Suprapubic skin (tissue), 4 donors: ENCODE measurements at regions not wholly inside any gene's neighbourhood (a gene's known extent, or its start where the extent isn't known, plus 50 kb on each side); places are given as distances from the start of the nearest gene placed in this dataset.

Source experiments
- EP300 ChIP-seq: sonication (generic); formaldehyde crosslinking; IDR thresholded peaks from one replicate; pipeline ENCODE4 v1.6.1; 2017; ENCODE audit warnings: antibody characterized with exemption
- POLR2A ChIP-seq, 2 donors: fragments of 450-650 bp; IDR thresholded peaks; one replicate each; pipeline ENCODE4 v1.6.1; 2017; ENCODE audit warnings: antibody characterized with exemption in 2 of 2, mild to moderate bottlenecking in 2 of 2, moderate library complexity in 2 of 2
- POLR2AphosphoS5 ChIP-seq, 3 donors: sonication (generic); formaldehyde crosslinking; IDR thresholded peaks; one replicate each; pipeline ENCODE4 v1.6.1; 2017; ENCODE audit warnings: antibody characterized with exemption in 3 of 3
- TF ChIP-seq, protein P1 (sequence below), 2 donors: fragments of 200-600 bp in 1 of 2; fragments of 450-650 bp in 1 of 2; sonication (generic) in 1 of 2; IDR thresholded peaks; one replicate each; pipeline ENCODE4 v1.5.1; 2016 to 2019; ENCODE audit warnings: antibody characterized with exemption in 2 of 2, mild to moderate bottlenecking in 1 of 2, moderate library complexity in 1 of 2

- TF ChIP-seq, protein P1, sequence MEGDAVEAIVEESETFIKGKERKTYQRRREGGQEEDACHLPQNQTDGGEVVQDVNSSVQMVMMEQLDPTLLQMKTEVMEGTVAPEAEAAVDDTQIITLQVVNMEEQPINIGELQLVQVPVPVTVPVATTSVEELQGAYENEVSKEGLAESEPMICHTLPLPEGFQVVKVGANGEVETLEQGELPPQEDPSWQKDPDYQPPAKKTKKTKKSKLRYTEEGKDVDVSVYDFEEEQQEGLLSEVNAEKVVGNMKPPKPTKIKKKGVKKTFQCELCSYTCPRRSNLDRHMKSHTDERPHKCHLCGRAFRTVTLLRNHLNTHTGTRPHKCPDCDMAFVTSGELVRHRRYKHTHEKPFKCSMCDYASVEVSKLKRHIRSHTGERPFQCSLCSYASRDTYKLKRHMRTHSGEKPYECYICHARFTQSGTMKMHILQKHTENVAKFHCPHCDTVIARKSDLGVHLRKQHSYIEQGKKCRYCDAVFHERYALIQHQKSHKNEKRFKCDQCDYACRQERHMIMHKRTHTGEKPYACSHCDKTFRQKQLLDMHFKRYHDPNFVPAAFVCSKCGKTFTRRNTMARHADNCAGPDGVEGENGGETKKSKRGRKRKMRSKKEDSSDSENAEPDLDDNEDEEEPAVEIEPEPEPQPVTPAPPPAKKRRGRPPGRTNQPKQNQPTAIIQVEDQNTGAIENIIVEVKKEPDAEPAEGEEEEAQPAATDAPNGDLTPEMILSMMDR (IDR thresholded peaks at IDR 0.05) = no peak
- TF ChIP-seq EP300 (no peak), POLR2A (IDR thresholded peaks at IDR 0.05) (no peak), POLR2AphosphoS5 (IDR thresholded peaks at IDR 0.05) (no peak)
Observed at GRCh38 chr2:8437949-8438400, 243.9 kb upstream of the ID2 start.
